Left kidney (tissue), 1 donor: ENCODE measurements at regions not wholly inside any gene's neighbourhood (a gene's known extent, or its start where the extent isn't known, plus 50 kb on each side); places are given as distances from the start of the nearest gene placed in this dataset.

Experiments
- DNase-seq: peaks from one replicate; pipeline ENCODE4 v3.0.0-alpha.2; 2013

DNA sequence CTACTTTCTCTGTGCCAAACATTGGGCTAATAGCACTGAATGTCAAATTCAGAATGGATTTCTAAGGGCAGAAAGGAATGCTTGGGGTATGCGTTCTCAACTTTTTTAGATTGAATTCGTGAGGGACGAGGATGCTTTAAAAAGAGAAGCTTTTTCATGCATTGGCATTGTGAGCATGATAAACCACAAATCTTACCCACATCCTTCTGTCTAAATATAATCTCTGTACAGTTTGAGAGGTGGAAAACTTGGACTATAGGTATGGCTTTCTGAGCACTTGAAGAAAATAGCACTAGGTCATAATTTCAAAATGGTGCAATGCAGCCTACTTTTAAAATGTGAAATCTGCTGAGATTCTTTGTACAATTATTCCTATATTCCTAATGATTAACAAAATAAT is 71.4 kb upstream of the HHIP start:
- DNase-seq = no peak

DNA sequence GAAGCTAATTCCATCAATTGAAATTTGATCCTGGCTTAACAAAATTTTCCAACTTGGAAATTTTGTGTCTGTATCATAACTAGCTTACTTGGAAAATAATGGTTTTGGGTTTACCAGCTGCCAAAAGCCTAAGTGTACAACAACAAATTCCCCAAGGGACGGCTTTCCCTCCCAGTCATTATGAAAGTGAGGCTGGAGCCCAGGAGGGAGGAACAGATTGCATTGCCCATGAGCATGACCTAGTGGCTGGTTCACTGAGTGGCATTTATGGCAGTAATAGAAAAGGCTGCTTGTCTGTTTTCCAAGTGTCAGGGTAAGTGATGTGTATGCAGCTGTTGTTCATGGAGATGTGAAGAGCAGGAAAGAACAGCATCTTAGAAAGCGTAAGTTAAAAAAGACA is 70.8 kb upstream of the HHIP start:
- peak; percentile 35 for DNase-seq

DNA sequence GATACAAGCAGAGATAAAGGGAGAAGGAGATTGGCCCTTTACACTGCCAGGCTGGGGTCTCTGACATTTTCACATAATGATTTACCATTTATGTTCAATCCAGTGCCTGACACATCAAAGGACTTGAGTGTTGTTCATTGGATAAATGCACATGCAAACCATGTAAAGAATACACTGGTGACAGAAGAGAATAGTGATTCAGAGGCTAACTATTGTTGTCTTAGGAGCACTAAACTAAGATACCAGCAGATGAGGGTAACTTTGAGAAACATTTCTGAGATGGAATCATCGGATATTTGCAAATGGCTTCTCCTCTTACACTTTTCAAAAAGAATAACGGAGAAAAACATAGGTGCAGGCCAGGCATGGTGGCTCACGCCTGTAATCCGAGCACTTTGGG is 67.3 kb upstream of the HHIP start:
- DNase-seq = no peak

DNA sequence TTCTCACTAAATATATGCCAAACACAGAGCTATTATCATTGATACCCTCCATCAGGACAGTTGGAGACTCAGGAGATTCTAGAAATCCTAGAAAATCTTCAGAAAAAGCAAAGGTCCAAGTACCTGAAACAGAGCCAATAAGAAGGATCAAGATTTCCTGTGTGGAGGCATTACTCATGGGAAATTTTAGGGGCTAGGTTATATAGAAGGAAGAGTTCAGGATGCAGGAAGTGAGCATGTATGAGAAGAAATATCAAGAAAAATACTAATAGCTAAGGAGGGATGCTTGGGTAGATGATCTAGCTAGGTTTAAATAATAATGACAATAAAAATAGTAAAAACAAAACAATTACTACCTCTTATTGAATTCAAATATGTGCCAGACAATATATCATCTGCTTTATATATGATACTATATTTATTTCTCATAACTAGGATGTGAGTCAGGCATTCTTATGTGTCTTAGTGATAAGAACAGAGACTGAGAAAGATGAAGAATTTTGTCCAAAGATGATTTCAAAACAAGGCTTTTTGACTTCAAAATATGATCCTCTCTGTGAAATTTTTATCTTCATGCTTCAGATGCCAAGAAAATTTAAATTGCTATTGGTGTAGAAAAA is 66.4 kb upstream of the HHIP start:
- DNase-seq = no peak

DNA sequence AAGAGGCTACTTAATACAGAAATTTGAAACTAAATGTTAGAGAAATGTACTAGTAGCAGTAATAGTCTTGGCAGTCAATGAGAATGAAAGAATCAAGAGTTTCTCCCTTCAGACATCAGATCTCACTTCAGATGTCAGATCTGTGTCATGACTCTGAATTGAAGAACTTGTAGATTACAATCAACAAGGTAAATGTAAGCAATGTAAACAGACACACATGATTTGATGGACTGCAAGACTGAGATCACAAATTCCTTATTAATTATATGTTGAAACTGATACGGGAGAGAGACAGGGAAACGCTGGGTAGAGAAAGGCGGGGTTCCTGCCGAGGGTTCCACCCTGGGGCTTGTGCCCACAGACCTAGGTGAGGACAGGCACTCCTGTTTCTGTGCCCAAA is 65.5 kb upstream of the HHIP start:
- no peak for DNase-seq

DNA sequence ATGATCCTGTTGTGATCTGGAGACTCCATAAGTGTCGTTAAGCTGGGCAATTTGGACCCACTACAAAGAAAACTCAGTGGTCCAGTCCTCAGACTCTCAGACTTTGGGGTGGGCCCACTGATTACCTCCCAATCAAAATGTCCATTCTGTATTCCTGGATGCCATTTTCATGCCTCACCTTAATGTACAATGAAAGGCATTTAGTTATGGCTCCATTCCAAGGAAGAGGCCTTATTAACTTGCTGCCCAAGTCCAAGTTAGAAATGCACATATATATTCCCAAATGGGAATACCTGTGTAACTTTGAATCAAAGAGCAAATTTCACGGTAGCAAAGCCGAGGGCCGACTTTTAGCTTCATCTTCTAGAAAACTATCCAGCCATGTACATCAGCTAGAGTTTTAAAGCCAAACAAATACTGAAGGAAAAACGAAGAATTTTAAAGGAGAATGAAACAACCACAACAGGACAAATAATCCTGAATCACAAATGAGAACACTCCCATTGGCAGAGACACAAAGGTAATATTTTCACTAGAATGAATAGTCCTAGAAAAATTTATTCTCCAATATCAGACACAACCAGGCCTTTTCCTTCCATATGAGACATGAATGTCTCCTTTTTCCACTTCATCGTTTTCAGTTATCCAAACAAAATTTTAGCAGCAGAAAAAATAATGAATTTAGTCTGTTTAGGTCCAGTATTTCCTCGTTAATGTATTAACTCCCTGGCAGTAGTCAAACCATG is 63.7 kb upstream of the HHIP start:
- no peak for DNase-seq

DNA sequence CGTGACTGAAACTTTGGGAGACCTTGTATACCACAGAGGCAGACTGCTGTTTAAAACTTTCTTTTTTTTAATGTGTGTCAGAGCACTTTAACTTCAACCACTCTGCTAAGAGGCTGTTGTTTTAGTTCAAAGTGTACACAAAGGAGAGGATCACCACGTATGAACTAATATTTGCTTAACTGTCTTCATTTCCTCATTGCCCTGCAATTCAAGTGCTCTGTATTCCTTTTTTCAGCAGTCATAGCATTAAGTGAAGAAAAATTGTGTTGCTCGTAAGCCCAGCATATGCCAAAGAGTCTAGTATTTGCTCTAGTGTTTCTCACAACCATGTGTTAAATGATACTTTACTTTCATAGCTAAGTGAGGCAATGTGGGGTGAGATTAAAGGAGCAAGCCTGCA is 63.0 kb upstream of the HHIP start:
- no peak for DNase-seq

DNA sequence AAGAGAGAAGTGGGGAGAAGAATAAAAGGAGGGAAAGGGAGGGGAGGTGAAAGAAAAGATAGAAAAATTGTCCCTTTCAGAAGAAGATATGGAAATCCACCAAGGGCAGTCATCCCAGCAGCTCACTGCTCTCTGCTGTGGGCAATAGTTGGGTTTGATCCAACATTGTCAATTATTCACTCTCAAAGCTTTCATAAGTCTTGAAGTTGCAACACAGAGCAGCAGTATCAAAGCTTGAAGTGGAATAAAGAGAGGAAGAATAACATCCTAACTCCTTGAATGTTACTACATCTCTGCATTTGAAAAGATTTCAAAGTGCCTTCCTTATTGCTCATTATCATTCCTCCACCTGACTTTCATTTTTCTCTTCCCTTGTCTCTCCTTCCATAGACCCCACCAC is 62.3 kb upstream of the HHIP start:
- no peak for DNase-seq

DNA sequence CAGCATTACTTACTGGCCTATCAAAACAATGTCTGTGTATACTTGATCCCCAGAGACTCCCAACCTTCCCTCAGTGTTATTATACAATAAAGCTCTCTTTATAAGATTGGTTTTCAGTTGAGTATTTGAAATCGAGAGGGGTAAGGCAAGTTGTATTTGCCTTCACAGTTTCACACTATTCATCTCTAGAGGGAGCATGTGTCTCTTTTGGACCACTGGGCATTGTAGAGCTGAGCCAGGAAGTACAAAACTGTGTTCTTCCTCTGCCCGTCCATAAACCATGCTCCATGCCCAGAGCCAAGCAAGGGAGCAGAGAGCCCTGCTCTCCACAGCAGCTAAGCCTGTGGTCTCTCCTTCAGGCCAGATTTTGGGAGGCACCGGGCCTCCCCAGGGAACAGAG is 61.5 kb upstream of the HHIP start:
- DNase-seq = no peak

DNA sequence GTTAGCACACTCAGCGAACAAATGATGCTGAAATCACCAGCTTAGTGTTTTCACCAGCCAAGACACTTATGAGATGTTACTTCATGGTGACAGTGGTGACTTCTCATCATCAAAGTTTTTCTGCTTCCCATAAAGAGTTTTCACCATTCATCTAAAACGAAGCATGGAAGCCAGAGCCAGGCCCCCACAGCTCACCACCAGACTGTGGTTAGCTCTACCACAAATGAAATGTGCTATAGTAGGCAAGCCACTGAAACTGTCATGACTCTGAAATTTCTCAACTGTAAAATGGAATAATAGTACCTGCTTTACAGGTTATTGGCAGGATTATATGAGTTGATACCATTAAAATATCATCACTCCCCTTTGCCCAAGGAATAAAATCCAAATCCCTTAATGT is 56.4 kb upstream of the HHIP start:
- DNase-seq = no peak

DNA sequence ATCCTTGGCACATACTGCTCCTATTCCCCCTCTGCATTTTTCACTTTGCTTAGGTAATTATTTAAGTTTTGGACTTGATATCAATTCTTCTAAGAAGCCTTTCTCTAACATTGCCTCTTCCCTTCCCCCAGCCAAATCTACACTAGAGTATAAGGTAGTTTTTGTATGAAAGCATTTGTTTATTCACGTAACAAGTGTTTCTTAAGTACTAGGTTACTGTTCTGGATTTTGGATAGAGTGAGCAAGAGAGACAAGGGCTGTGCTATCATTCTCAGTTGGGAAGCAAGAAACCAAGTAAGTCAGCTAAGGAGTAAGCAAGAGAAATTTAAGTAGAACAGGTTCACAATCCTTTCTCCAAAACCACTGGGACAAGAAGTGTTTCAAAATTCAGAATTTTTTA is 55.9 kb upstream of the HHIP start:
- no peak for DNase-seq

DNA sequence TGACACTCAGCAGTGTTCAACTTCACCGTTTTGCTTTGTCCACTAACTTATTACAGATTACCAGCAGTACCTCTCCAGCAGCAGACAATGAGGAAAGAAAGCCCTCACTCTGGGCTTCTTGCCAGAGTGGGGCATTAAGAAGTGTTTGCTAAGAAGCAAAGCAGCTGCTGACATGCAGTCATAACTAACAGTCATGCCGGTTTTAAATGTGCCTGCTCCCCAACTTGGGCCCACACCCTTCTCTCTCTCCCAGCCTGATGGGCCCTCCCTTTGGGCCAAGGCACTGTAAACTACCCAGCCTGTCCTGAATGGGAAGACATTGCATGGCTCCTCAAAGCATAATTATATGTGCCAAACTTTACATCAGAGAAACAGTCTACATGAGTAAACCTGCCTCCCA is 54.6 kb upstream of the HHIP start:
- no peak for DNase-seq

DNA sequence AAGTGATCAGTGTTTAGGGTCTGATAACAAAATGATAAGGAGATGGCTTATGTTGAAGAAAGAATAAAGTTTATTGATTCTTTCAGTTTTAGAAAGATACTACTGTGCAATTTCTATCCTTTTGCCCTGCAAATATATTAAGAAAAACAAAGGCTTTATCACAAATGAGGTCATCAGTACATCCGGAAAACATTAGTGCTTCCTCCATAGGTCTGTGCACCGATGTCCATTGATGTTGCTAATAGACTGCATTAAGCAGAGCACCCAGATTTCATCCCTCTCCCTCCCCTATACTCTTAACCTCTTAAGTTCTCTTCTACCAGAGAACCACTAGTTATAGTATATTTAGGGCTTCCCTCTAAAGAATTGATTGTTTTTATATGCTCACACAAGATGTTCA is 53.7 kb upstream of the HHIP start:
- DNase-seq = no peak

DNA sequence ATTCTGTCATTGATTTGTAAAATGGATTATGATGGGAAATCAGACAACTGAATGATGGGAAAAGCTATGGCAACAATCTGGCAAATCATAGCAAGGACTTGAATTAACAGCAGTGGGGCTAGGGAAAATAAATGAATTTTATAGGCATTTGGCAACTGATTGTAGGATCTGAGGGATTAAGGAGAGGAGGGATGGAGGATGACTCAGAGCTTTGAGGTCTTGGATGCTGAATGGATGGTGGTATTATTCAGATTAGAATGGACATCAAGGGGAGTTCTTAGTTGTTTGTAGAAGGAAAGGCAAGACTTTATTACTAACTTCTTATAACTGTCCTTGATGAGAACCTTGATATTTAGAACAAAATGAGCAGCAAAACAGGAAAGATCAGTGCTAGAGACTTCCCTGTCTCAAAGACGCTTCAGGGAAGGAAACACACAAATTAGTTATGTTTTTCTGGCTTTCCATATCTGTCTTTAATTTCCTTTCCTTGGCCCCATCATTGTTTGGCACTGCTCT is 51.4 kb upstream of the HHIP start:
- no peak for DNase-seq

DNA sequence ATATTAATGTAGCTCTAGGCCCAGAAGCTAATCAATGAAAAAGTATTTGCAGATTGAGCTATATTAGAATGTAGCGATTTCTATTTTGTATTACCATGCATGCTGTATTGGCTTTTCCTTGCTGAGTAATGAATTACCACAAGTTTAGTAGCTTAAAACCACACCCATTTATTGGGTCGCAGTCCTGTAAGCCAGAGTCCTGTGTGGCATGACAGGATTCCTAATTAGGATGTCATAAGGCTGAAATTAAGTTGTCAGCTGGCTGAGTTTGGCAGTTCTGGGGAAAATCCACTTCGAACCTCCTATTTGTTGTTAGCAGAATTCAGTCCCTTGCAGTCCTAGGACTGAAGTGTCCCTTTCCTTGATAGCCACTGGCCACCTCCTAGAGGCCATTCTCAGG is 50.3 kb upstream of the HHIP start:
- no peak for DNase-seq
